ENCODE measurements at regions not wholly inside any gene's neighbourhood (a gene's known extent, or its start where the extent isn't known, plus 50 kb on each side); places are given as distances from the start of the nearest gene placed in this dataset.

GRCh38 chr2:71863396-71863795 is 284.3 kb downstream of the CYP26B1 start:
- DNase-seq (ENCODE audit: low spot score), result no peak
- H3K9me2 ChIP-seq (ENCODE audit: insufficient read depth), result no peaks in the 10 kb centered on the region
- H3F3A ChIP-seq (replicated peaks; ENCODE audit: low read depth), result no peaks in the 10 kb centered on the region
- H3K27me3 ChIP-seq (ENCODE audit: insufficient read depth), result no peaks in the 10 kb centered on the region
- no peaks in the 10 kb centered on the region for H4K20me1 ChIP-seq (replicated peaks; ENCODE audit: insufficient read depth)
- no peak for ATAC-seq
- no peak overlapping the region for H3K27ac ChIP-seq (ENCODE audit: low read depth)
- no peak overlapping the region for H3K4me3 ChIP-seq
- no peaks in the 10 kb centered on the region for H3K27me3 Mint-ChIP-seq (ENCODE audit: insufficient read depth, low read depth, poor library complexity)
- H3K4me3 Mint-ChIP-seq, result no peak overlapping the region
- H2AFZ ChIP-seq, result no peak overlapping the region
- no peaks in the 10 kb centered on the region for H3K9me3 Mint-ChIP-seq
- no peaks in the 10 kb centered on the region for H3K79me2 ChIP-seq (replicated peaks; ENCODE audit: insufficient read depth)
- no peaks in the 10 kb centered on the region for H3K36me3 Mint-ChIP-seq (ENCODE audit: low read depth)
- no peak overlapping the region for H3K4me2 ChIP-seq
- TF ChIP-seq ZNF462 (CRISPR knock-in tag; IDR thresholded peaks at IDR 0.05) (no peak), JUNB (IDR thresholded peaks at IDR 0.05; ENCODE audit: unreplicated experiment) (no peak), EZH2 (IDR thresholded peaks at IDR 0.05; ENCODE audit: low read depth, unreplicated experiment) (no peak), ZNF114 (CRISPR knock-in tag; IDR thresholded peaks at IDR 0.05) (no peak), REST (IDR thresholded peaks at IDR 0.05; ENCODE audit: unreplicated experiment) (no peak), STAT1 (IDR thresholded peaks at IDR 0.05; ENCODE audit: unreplicated experiment) (no peak)
- no peaks in the 10 kb centered on the region for H3K4me1 ChIP-seq (ENCODE audit: insufficient read depth)
- H3K36me3 ChIP-seq (ENCODE audit: insufficient read depth), result no peaks in the 10 kb centered on the region
- no peak overlapping the region for H3K27ac Mint-ChIP-seq
- peaks cover 2% of the 10 kb centered on the region; the same call in 1 of the 3 replicates for H3K4me1 Mint-ChIP-seq
